Omental fat pad (tissue), 3 donors: ENCODE measurements at regions not wholly inside any gene's neighbourhood (a gene's known extent, or its start where the extent isn't known, plus 50 kb on each side); places are given as distances from the start of the nearest gene placed in this dataset.

Experiments used
- ATAC-seq: fragments of 150-250 bp; one replicate; pipeline ENCODE4 v1.9.1; 2016; ENCODE audit warnings: mild to moderate bottlenecking, moderate library complexity; ENCODE audit not compliant: low FRiP score
- DNase-seq: peaks from one replicate; pipeline ENCODE4 v3.0.0-alpha.2; 2019; ENCODE audit warnings: low spot score
- TF ChIP-seq, protein P1 (sequence below), 3 donors: fragments of 450-650 bp; IDR thresholded peaks; one replicate each; pipeline ENCODE4 v1.5.1; 2016 to 2017; ENCODE audit warnings: antibody characterized with exemption in 3 of 3, mild to moderate bottlenecking in 3 of 3, moderate library complexity in 2 of 3

DNA sequence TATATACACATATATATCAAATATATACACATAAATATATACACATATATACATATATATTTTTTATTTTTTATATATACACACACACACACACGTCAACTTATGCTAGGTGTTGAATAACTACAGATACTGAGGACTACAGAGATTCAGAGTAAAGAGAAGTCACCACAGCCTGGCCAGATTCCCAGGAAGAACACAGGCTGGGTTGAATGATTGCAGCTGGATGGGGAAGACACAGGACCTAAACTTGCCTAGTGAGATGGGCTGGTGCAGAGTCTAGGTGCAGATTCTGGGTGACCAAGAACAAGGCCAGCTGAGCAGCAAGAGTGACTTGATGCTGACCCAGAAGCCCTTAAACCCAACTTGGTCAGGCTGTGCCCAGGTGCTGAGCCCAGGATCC, 241.3 kb downstream of the KCTD12 start:
- no peak for ATAC-seq
- DNase-seq = no peak
- TF ChIP-seq, protein P1, sequence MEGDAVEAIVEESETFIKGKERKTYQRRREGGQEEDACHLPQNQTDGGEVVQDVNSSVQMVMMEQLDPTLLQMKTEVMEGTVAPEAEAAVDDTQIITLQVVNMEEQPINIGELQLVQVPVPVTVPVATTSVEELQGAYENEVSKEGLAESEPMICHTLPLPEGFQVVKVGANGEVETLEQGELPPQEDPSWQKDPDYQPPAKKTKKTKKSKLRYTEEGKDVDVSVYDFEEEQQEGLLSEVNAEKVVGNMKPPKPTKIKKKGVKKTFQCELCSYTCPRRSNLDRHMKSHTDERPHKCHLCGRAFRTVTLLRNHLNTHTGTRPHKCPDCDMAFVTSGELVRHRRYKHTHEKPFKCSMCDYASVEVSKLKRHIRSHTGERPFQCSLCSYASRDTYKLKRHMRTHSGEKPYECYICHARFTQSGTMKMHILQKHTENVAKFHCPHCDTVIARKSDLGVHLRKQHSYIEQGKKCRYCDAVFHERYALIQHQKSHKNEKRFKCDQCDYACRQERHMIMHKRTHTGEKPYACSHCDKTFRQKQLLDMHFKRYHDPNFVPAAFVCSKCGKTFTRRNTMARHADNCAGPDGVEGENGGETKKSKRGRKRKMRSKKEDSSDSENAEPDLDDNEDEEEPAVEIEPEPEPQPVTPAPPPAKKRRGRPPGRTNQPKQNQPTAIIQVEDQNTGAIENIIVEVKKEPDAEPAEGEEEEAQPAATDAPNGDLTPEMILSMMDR (IDR thresholded peaks at IDR 0.05) = no peak

DNA sequence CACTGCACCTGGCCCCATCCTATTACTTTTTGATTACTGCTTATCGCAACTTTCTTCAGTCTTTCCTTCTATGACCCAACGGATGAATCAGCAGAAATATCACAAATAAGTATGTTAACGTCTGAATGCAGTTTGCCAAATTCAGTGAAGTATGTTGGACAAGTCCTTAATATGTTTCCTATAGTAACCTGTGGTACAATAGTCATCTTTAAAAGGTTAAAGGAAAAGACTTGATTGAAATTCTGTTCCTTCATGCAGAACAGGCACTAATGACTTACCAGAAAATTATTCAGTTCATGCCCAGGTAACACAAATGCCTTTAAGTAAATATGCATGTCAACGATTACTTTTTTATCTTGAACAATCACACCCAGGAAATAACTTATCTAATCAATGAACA, 242.6 kb downstream of the KCTD12 start:
- TF ChIP-seq, protein P1 (IDR thresholded peaks at IDR 0.05) = no peak
- no peak for ATAC-seq
- no peak for DNase-seq

GRCh38 chr13:76641056-76641455, 245.1 kb downstream of the KCTD12 start:
- ATAC-seq (no peak), DNase-seq (no peak)
- TF ChIP-seq, protein P1 (IDR thresholded peaks at IDR 0.05) = no peak

DNA sequence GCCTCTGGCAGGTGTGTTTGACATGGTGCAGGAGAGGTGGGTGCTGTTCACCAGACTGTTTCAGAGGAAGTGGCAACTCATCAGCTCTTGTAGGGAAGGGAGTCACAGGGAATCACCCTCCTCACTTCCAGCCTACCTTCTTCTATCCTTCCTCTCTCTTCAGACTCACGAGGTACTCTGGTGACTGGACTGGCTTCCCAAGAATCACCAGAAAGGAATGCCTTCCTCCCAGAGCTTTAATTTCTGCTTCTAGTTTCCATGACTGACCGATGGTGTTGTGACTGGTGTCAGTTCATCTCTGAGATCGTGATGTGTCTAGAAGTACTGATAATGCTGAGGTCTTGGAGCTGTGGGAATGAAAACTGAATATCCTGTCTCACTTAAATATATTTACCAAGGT, 247.3 kb downstream of the KCTD12 start:
- ATAC-seq = no peak
- TF ChIP-seq, protein P1 (IDR thresholded peaks at IDR 0.05) = no peak
- no peak for DNase-seq

- DNase-seq (no peak), ATAC-seq (no peak)
- TF ChIP-seq, protein P1 (IDR thresholded peaks at IDR 0.05) = no peak
These were observed 248.0 kb downstream of the KCTD12 start for GRCh38 chr13:76638181-76638580.

GRCh38 chr13:76637641-76638141, 248.5 kb downstream of the KCTD12 start:
- TF ChIP-seq, protein P1 (IDR thresholded peaks at IDR 0.05) = no peak
- DNase-seq (no peak), ATAC-seq (no peak)

GRCh38 chr13:76636829-76637228, 249.4 kb downstream of the KCTD12 start:
- DNase-seq (no peak), ATAC-seq (no peak)
- TF ChIP-seq, protein P1 (IDR thresholded peaks at IDR 0.05) = no peak
